ENCODE measurements at regions not wholly inside any gene's neighbourhood (a gene's known extent, or its start where the extent isn't known, plus 50 kb on each side); places are given as distances from the start of the nearest gene placed in this dataset.

GRCh38 chr11:15674756-15675155, 560.0 kb downstream of the INSC start:
- TF ChIP-seq SIN3A (IDR thresholded peaks at IDR 0.05; ENCODE audit: borderline replicate concordance, insufficient read depth, low read depth, low read length) (no peak), CTCF (IDR thresholded peaks at IDR 0.05) (no peak), POLR2AphosphoS5 (IDR thresholded peaks at IDR 0.05; ENCODE audit: low read depth, low read length) (no peak), TCF7L2 (IDR thresholded peaks at IDR 0.05; ENCODE audit: low read depth, low read length) (no peak)

Data from Panc1 (cell line).